Dermis microvascular lymphatic vessel endothelial cell (primary cell): ENCODE measurements at regions not wholly inside any gene's neighbourhood (a gene's known extent, or its start where the extent isn't known, plus 50 kb on each side); places are given as distances from the start of the nearest gene placed in this dataset.

ENCODE experiments used
- DNase-seq, 2 donors: peaks; one replicate each; pipeline versions ENCODE4 v3.0.0 to v3.0.0-alpha.2; 2010; ENCODE audit warnings: low read depth in 2 of 2

GRCh38 chr9:96183751-96184150 is 118.2 kb downstream of the HSD17B3 start:
- DNase-seq, result no peak

GRCh38 chr9:96178153-96178552 is 123.8 kb downstream of the HSD17B3 start:
- DNase-seq, result no peak

- DNase-seq, result no peak
Measured at GRCh38 chr9:96177719-96178028, 124.3 kb downstream of the HSD17B3 start.

- no peak for DNase-seq
Measured at GRCh38 chr9:96177005-96177718, 124.8 kb downstream of the HSD17B3 start.

- no peak for DNase-seq
Measured at GRCh38 chr9:96175796-96176195, 126.2 kb downstream of the HSD17B3 start.

- no peak for DNase-seq
Measured at GRCh38 chr9:96175001-96175400, 127.0 kb downstream of the HSD17B3 start.

- no peak for DNase-seq
Measured at GRCh38 chr9:96174371-96174770, 127.6 kb downstream of the HSD17B3 start.

GRCh38 chr9:96173640-96174039 is 128.3 kb downstream of the HSD17B3 start:
- no peak for DNase-seq

- no peak for DNase-seq
Measured at GRCh38 chr9:96172797-96173196, 129.2 kb downstream of the HSD17B3 start.

- no peak for DNase-seq
Measured at GRCh38 chr9:96171728-96172127, 130.2 kb downstream of the HSD17B3 start.

GRCh38 chr9:96169901-96170300 is 132.1 kb downstream of the HSD17B3 start:
- no peak for DNase-seq

- no peak for DNase-seq
Measured at GRCh38 chr9:96169484-96169883, 132.5 kb downstream of the HSD17B3 start.

- DNase-seq, result no peak
Measured at GRCh38 chr9:96168882-96169281, 133.1 kb downstream of the HSD17B3 start.

- no peak for DNase-seq
Measured at GRCh38 chr9:96167011-96167410, 135.0 kb downstream of the HSD17B3 start.

- no peak for DNase-seq
Measured at GRCh38 chr9:96164268-96164683, 137.7 kb downstream of the HSD17B3 start.

GRCh38 chr9:96163712-96164111 is 138.3 kb downstream of the HSD17B3 start:
- DNase-seq, result no peak

- DNase-seq, result no peak
Measured at GRCh38 chr9:96163161-96163560, 138.8 kb downstream of the HSD17B3 start.

- no peak for DNase-seq
Measured at GRCh38 chr9:96161819-96162218, 140.2 kb downstream of the HSD17B3 start.

- DNase-seq, result no peak
Measured at GRCh38 chr9:96160866-96161265, 141.1 kb downstream of the HSD17B3 start.

GRCh38 chr9:96160168-96160567 is 141.8 kb downstream of the HSD17B3 start:
- DNase-seq, result no peak

- no peak for DNase-seq
Measured at GRCh38 chr9:96159596-96159995, 142.4 kb downstream of the HSD17B3 start.

- peak in 1 of 2 donors; percentile 19 for DNase-seq
Measured at GRCh38 chr9:96158909-96159575, 142.9 kb downstream of the HSD17B3 start.

GRCh38 chr9:96158147-96158546 is 143.8 kb downstream of the HSD17B3 start:
- DNase-seq, result no peak
